Tibial nerve (tissue), 4 donors: ENCODE measurements at regions not wholly inside any gene's neighbourhood (a gene's known extent, or its start where the extent isn't known, plus 50 kb on each side); places are given as distances from the start of the nearest gene placed in this dataset.

ENCODE experiments used
- CTCF ChIP-seq, 5 experiments: fragments of 200-600 bp in 3 of 5; fragments of 450-650 bp in 2 of 5; sonication (generic) in 3 of 5; IDR thresholded peaks; one replicate each; pipeline ENCODE4 v1.5.1; 2016 to 2019; ENCODE audit warnings: antibody characterized with exemption in 5 of 5, mild to moderate bottlenecking in 3 of 5, moderate library complexity in 2 of 5
- EP300 ChIP-seq, 2 donors: sonication (generic); formaldehyde crosslinking; IDR thresholded peaks; one replicate each; pipeline ENCODE4 v1.6.1; 2017; ENCODE audit warnings: antibody characterized with exemption in 2 of 2, mild to moderate bottlenecking in 1 of 2
- POLR2A ChIP-seq, 2 donors: fragments of 450-650 bp; IDR thresholded peaks; one replicate each; pipeline ENCODE4 v1.6.1; 2017; ENCODE audit warnings: antibody characterized with exemption in 2 of 2, mild to moderate bottlenecking in 2 of 2, moderate library complexity in 2 of 2

GRCh38 chr4:187484186-187484585 lies 511.4 kb upstream of the ZFP42 start:
- no peak for TF ChIP-seq CTCF (IDR thresholded peaks at IDR 0.05)
- TF ChIP-seq POLR2A (IDR thresholded peaks at IDR 0.05), result no peak
- TF ChIP-seq EP300 (IDR thresholded peaks at IDR 0.05), result no peak
